ENCODE measurements at regions not wholly inside any gene's neighbourhood (a gene's known extent, or its start where the extent isn't known, plus 50 kb on each side); places are given as distances from the start of the nearest gene placed in this dataset.
"Not testable (repeated sequence)": the region's sequence is repeated elsewhere in the genome, so short reads cannot be mapped to it uniquely, and the experiment has no call there.

GRCh38 chr14:83289390-83289789 lies 1755.7 kb upstream of the SEL1L start:
- Histone ChIP-seq H3K36me3 (ENCODE audit: insufficient read depth, low read length) (no peaks in the 10 kb centered on the region), H3K4me2 (ENCODE audit: low read length) (no peak overlapping the region), H3K4me3 (ENCODE audit: low read length) (no peak overlapping the region), H3K4me1 (ENCODE audit: control insufficient read depth, insufficient read depth, low read length) (peaks cover under 1% of the 10 kb centered on the region), H3K9me3 (replicated peaks; ENCODE audit: low read length) (no peaks in the 10 kb centered on the region), H3K9ac (ENCODE audit: low read depth, low read length) (no peak overlapping the region), H3K27me3 (ENCODE audit: control insufficient read depth, insufficient read depth, low read length) (no peaks in the 10 kb centered on the region)

- no peak overlapping the region for H3K4me3 ChIP-seq (ENCODE audit: low read length)
- H3K4me1 ChIP-seq (ENCODE audit: control insufficient read depth, insufficient read depth, low read length): peaks cover 5% of the 10 kb centered on the region
- no peak overlapping the region for H3K4me2 ChIP-seq (ENCODE audit: low read length)
- H3K9me3 ChIP-seq (replicated peaks; ENCODE audit: low read length): no peaks in the 10 kb centered on the region
- H3K9ac ChIP-seq (ENCODE audit: low read depth, low read length): no peak overlapping the region
- H3K36me3 ChIP-seq (ENCODE audit: insufficient read depth, low read length): no peaks in the 10 kb centered on the region
- no peaks in the 10 kb centered on the region for H3K27me3 ChIP-seq (ENCODE audit: control insufficient read depth, insufficient read depth, low read length)
Observed at GRCh38 chr14:83289896-83290295, 1756.2 kb upstream of the SEL1L start.

GRCh38 chr14:83290447-83290846 lies 1756.8 kb upstream of the SEL1L start:
- H3K4me3 ChIP-seq (ENCODE audit: low read length): no peak overlapping the region
- no peaks in the 10 kb centered on the region for H3K27me3 ChIP-seq (ENCODE audit: control insufficient read depth, insufficient read depth, low read length)
- H3K4me1 ChIP-seq (ENCODE audit: control insufficient read depth, insufficient read depth, low read length): peaks cover 10% of the 10 kb centered on the region
- no peak overlapping the region for H3K4me2 ChIP-seq (ENCODE audit: low read length)
- H3K36me3 ChIP-seq (ENCODE audit: insufficient read depth, low read length): no peaks in the 10 kb centered on the region
- no peaks in the 10 kb centered on the region for H3K9me3 ChIP-seq (replicated peaks; ENCODE audit: low read length)
- H3K9ac ChIP-seq (ENCODE audit: low read depth, low read length): no peak overlapping the region

GRCh38 chr14:83291714-83292113 lies 1758.1 kb upstream of the SEL1L start:
- Histone ChIP-seq H3K36me3 (ENCODE audit: insufficient read depth, low read length) (no peaks in the 10 kb centered on the region), H3K4me1 (ENCODE audit: control insufficient read depth, insufficient read depth, low read length) (peaks cover 10% of the 10 kb centered on the region), H3K4me3 (ENCODE audit: low read length) (no peak overlapping the region), H3K27me3 (ENCODE audit: control insufficient read depth, insufficient read depth, low read length) (no peaks in the 10 kb centered on the region), H3K4me2 (ENCODE audit: low read length) (no peak overlapping the region), H3K9ac (ENCODE audit: low read depth, low read length) (no peak overlapping the region), H3K9me3 (replicated peaks; ENCODE audit: low read length) (no peaks in the 10 kb centered on the region)

- Histone ChIP-seq H3K9ac (ENCODE audit: low read depth, low read length) (no peak overlapping the region), H3K4me2 (ENCODE audit: low read length) (peak overlapping the region; percentile 44), H3K27me3 (ENCODE audit: control insufficient read depth, insufficient read depth, low read length) (no peaks in the 10 kb centered on the region), H3K9me3 (replicated peaks; ENCODE audit: low read length) (no peaks in the 10 kb centered on the region), H3K4me3 (ENCODE audit: low read length) (no peak overlapping the region), H3K4me1 (ENCODE audit: control insufficient read depth, insufficient read depth, low read length) (peaks cover 10% of the 10 kb centered on the region), H3K36me3 (ENCODE audit: insufficient read depth, low read length) (no peaks in the 10 kb centered on the region)
Observed at GRCh38 chr14:83294941-83295340, 1761.3 kb upstream of the SEL1L start.

GRCh38 chr14:83297361-83297760 lies 1763.7 kb upstream of the SEL1L start:
- H3K4me2 ChIP-seq (ENCODE audit: low read length): no peak overlapping the region
- no peaks in the 10 kb centered on the region for H3K36me3 ChIP-seq (ENCODE audit: insufficient read depth, low read length)
- no peaks in the 10 kb centered on the region for H3K27me3 ChIP-seq (ENCODE audit: control insufficient read depth, insufficient read depth, low read length)
- H3K9ac ChIP-seq (ENCODE audit: low read depth, low read length): no peak overlapping the region
- H3K9me3 ChIP-seq (replicated peaks; ENCODE audit: low read length): no peaks in the 10 kb centered on the region
- H3K4me3 ChIP-seq (ENCODE audit: low read length): no peak overlapping the region
- H3K4me1 ChIP-seq (ENCODE audit: control insufficient read depth, insufficient read depth, low read length): peaks cover 10% of the 10 kb centered on the region

- not testable (repeated sequence) for H3K4me2 ChIP-seq (ENCODE audit: low read length); H3K4me3 ChIP-seq (ENCODE audit: low read length); H3K27me3 ChIP-seq (ENCODE audit: control insufficient read depth, insufficient read depth, low read length); H3K36me3 ChIP-seq (ENCODE audit: insufficient read depth, low read length); H3K9ac ChIP-seq (ENCODE audit: low read depth, low read length); H3K9me3 ChIP-seq (replicated peaks; ENCODE audit: low read length)
- peaks cover 10% of the 10 kb centered on the region for H3K4me1 ChIP-seq (ENCODE audit: control insufficient read depth, insufficient read depth, low read length)
Observed at GRCh38 chr14:83298016-83298415, 1764.4 kb upstream of the SEL1L start.

GRCh38 chr14:83300476-83301064 lies 1766.9 kb upstream of the SEL1L start:
- H3K9me3 ChIP-seq (replicated peaks; ENCODE audit: low read length): no peaks in the 10 kb centered on the region
- H3K9ac ChIP-seq (ENCODE audit: low read depth, low read length): no peak overlapping the region
- no peaks in the 10 kb centered on the region for H3K27me3 ChIP-seq (ENCODE audit: control insufficient read depth, insufficient read depth, low read length)
- no peak overlapping the region for H3K4me3 ChIP-seq (ENCODE audit: low read length)
- H3K36me3 ChIP-seq (ENCODE audit: insufficient read depth, low read length): no peaks in the 10 kb centered on the region
- H3K4me1 ChIP-seq (ENCODE audit: control insufficient read depth, insufficient read depth, low read length): no peaks in the 10 kb centered on the region
- H3K4me2 ChIP-seq (ENCODE audit: low read length): no peak overlapping the region

GRCh38 chr14:83301791-83302190 lies 1768.1 kb upstream of the SEL1L start:
- Histone ChIP-seq H3K4me2 (ENCODE audit: low read length) (no peak overlapping the region), H3K9me3 (replicated peaks; ENCODE audit: low read length) (no peaks in the 10 kb centered on the region), H3K36me3 (ENCODE audit: insufficient read depth, low read length) (no peaks in the 10 kb centered on the region), H3K4me1 (ENCODE audit: control insufficient read depth, insufficient read depth, low read length) (no peaks in the 10 kb centered on the region), H3K9ac (ENCODE audit: low read depth, low read length) (no peak overlapping the region), H3K4me3 (ENCODE audit: low read length) (no peak overlapping the region), H3K27me3 (ENCODE audit: control insufficient read depth, insufficient read depth, low read length) (no peaks in the 10 kb centered on the region)

- no peaks in the 10 kb centered on the region for H3K9me3 ChIP-seq (replicated peaks; ENCODE audit: low read length)
- H3K4me2 ChIP-seq (ENCODE audit: low read length): no peak overlapping the region
Observed at GRCh38 chr14:83309211-83309610, 1775.6 kb upstream of the SEL1L start.

GRCh38 chr14:83309833-83310232 lies 1776.2 kb upstream of the SEL1L start:
- Histone ChIP-seq H3K9ac (ENCODE audit: low read depth, low read length) (no peak overlapping the region), H3K9me3 (replicated peaks; ENCODE audit: low read length) (no peaks in the 10 kb centered on the region), H3K27me3 (ENCODE audit: control insufficient read depth, insufficient read depth, low read length) (no peaks in the 10 kb centered on the region), H3K4me1 (ENCODE audit: control insufficient read depth, insufficient read depth, low read length) (no peaks in the 10 kb centered on the region), H3K4me2 (ENCODE audit: low read length) (no peak overlapping the region), H3K36me3 (ENCODE audit: insufficient read depth, low read length) (no peaks in the 10 kb centered on the region), H3K4me3 (ENCODE audit: low read length) (no peak overlapping the region)

More at GRCh38 chr14:83309211-83309610, 1775.6 kb upstream of the SEL1L start:
- no peaks in the 10 kb centered on the region for H3K36me3 ChIP-seq (ENCODE audit: insufficient read depth, low read length)
- no peaks in the 10 kb centered on the region for H3K4me1 ChIP-seq (ENCODE audit: control insufficient read depth, insufficient read depth, low read length)
- no peaks in the 10 kb centered on the region for H3K27me3 ChIP-seq (ENCODE audit: control insufficient read depth, insufficient read depth, low read length)
- no peak overlapping the region for H3K4me3 ChIP-seq (ENCODE audit: low read length)
- H3K9ac ChIP-seq (ENCODE audit: low read depth, low read length): no peak overlapping the region

GRCh38 chr14:83312511-83312910 lies 1778.9 kb upstream of the SEL1L start:
- H3K4me3 ChIP-seq (ENCODE audit: low read length): no peak overlapping the region

More at GRCh38 chr14:83312511-83312910, 1778.9 kb upstream of the SEL1L start:
- H3K4me2 ChIP-seq (ENCODE audit: low read length): no peak overlapping the region
- H3K36me3 ChIP-seq (ENCODE audit: insufficient read depth, low read length): no peaks in the 10 kb centered on the region
- H3K9ac ChIP-seq (ENCODE audit: low read depth, low read length): no peak overlapping the region
- H3K4me1 ChIP-seq (ENCODE audit: control insufficient read depth, insufficient read depth, low read length): no peaks in the 10 kb centered on the region
- H3K9me3 ChIP-seq (replicated peaks; ENCODE audit: low read length): no peaks in the 10 kb centered on the region
- no peaks in the 10 kb centered on the region for H3K27me3 ChIP-seq (ENCODE audit: control insufficient read depth, insufficient read depth, low read length)
